ENCODE measurements at regions not wholly inside any gene's neighbourhood (a gene's known extent, or its start where the extent isn't known, plus 50 kb on each side); places are given as distances from the start of the nearest gene placed in this dataset.

- no peak for TF ChIP-seq CTCF (IDR thresholded peaks at IDR 0.05; ENCODE audit: low read depth, low read length)
- no peak for DNase-seq (ENCODE audit: low read depth, low spot score)
Observed at GRCh38 chr2:129462349-129462748, 517.1 kb upstream of the RAB6C start.

GRCh38 chr2:129462967-129463366 lies 516.5 kb upstream of the RAB6C start:
- in situ Hi-C loops (cut with HindIII; ENCODE audit: low sequenced_read_pairs) = no loop called here
- no peak overlapping the region for H3K4me3 ChIP-seq (ENCODE audit: low read depth, low read length)
- TF ChIP-seq CTCF (IDR thresholded peaks at IDR 0.05; ENCODE audit: low read depth, low read length) = no peak
- no peak for DNase-seq (ENCODE audit: low read depth, low spot score)

More at GRCh38 chr2:129462349-129462748, 517.1 kb upstream of the RAB6C start:
- H3K4me3 ChIP-seq (ENCODE audit: low read depth, low read length) = no peak overlapping the region
- in situ Hi-C loops (cut with HindIII; ENCODE audit: low sequenced_read_pairs) = no loop called here

- in situ Hi-C loops (cut with HindIII; ENCODE audit: low sequenced_read_pairs) = no loop called here
- no peak overlapping the region for H3K4me3 ChIP-seq (ENCODE audit: low read depth, low read length)
- no peak for TF ChIP-seq CTCF (IDR thresholded peaks at IDR 0.05; ENCODE audit: low read depth, low read length)
- DNase-seq (ENCODE audit: low read depth, low spot score) = no peak
Observed at GRCh38 chr2:129464036-129464435, 515.4 kb upstream of the RAB6C start.

- H3K4me3 ChIP-seq (ENCODE audit: low read depth, low read length) = no peak overlapping the region
- no peak for TF ChIP-seq CTCF (IDR thresholded peaks at IDR 0.05; ENCODE audit: low read depth, low read length)
- in situ Hi-C loops (cut with HindIII; ENCODE audit: low sequenced_read_pairs) = no loop called here
- no peak for DNase-seq (ENCODE audit: low read depth, low spot score)
Observed at GRCh38 chr2:129464631-129465030, 514.8 kb upstream of the RAB6C start.

- in situ Hi-C loops (cut with HindIII; ENCODE audit: low sequenced_read_pairs) = no loop called here
- TF ChIP-seq CTCF (IDR thresholded peaks at IDR 0.05; ENCODE audit: low read depth, low read length) = no peak
Observed at GRCh38 chr2:129465045-129465444, 514.4 kb upstream of the RAB6C start.

GRCh38 chr2:129466389-129466788 lies 513.1 kb upstream of the RAB6C start:
- DNase-seq (ENCODE audit: low read depth, low spot score) = no peak
- no peak for TF ChIP-seq CTCF (IDR thresholded peaks at IDR 0.05; ENCODE audit: low read depth, low read length)
- in situ Hi-C loops (cut with HindIII; ENCODE audit: low sequenced_read_pairs) = no loop called here
- no peak overlapping the region for H3K4me3 ChIP-seq (ENCODE audit: low read depth, low read length)

More at GRCh38 chr2:129465045-129465444, 514.4 kb upstream of the RAB6C start:
- no peak overlapping the region for H3K4me3 ChIP-seq (ENCODE audit: low read depth, low read length)
- DNase-seq (ENCODE audit: low read depth, low spot score) = no peak
